IMR-90 (cell line): ENCODE measurements at regions not wholly inside any gene's neighbourhood (a gene's known extent, or its start where the extent isn't known, plus 50 kb on each side); places are given as distances from the start of the nearest gene placed in this dataset.
A peak's percentile ranks its signal among the peaks of the same experiment; 100 is the strongest.

ENCODE experiments used
- ATAC-seq: fragments of 200-7000 bp; cut with Tn5 transposase; 2 replicates; pipeline ENCODE4 v1.9.1; 2020; ENCODE audit warnings: low read depth, mild to moderate bottlenecking, moderate library complexity
- BruUV-seq: library from RNA; stranded (reverse); fragments of 400-500 nt; replicated peaks from 2 replicates; lab custom pipeline; 2021; lab: Mats Ljungman, UMichigan
- CTCF ChIA-PET: fragments of 300-600 bp; formaldehyde crosslinking; extraction: SDS; loops from one replicate; lab custom pipeline; 2021; ENCODE audit warnings: antibody characterized with exemption; lab: Yijun Ruan, JAX
- POLR2A ChIA-PET: fragments of 300-600 bp; sonication (Branson Sonifier 250); formaldehyde crosslinking; loops from one replicate; lab custom pipeline; 2022; ENCODE audit warnings: antibody characterized with exemption; ENCODE audit not compliant: unreplicated experiment; lab: Charles Lee
- DNase-seq: peaks from one replicate; pipeline ENCODE4 v3.0.0; 2013
- H2AFZ ChIP-seq: replicated peaks from 2 replicates; pipeline ENCODE3; 2013; ENCODE audit warnings: low read length, mild to moderate bottlenecking; ENCODE audit not compliant: poor library complexity
- H2AK5ac ChIP-seq: 2 replicates; pipeline ENCODE4 v1.6.1; 2013; ENCODE audit warnings: low read depth, low read length, inconsistent platforms
- H2AK9ac ChIP-seq: replicated peaks from 2 replicates; pipeline ENCODE3; 2013; ENCODE audit warnings: mild to moderate bottlenecking, low read depth, low read length, moderate library complexity; ENCODE audit not compliant: poor library complexity
- H2BK120ac ChIP-seq: 2 replicates; pipeline ENCODE4 v1.6.1; 2013; ENCODE audit warnings: low read depth, low read length, inconsistent platforms
- H2BK15ac ChIP-seq: 3 replicates; pipeline ENCODE4 v1.6.1; 2013; ENCODE audit warnings: low read depth, low read length, inconsistent platforms
- H2BK20ac ChIP-seq: 2 replicates; pipeline ENCODE4 v1.6.1; 2013; ENCODE audit warnings: low read depth, mild to moderate bottlenecking, inconsistent platforms, low read length, moderate library complexity
- H2BK5ac ChIP-seq: 2 replicates; pipeline ENCODE4 v1.6.1; 2013; ENCODE audit warnings: mild to moderate bottlenecking, low read depth, low read length, inconsistent platforms; ENCODE audit not compliant: poor library complexity, severe bottlenecking
- H3K14ac ChIP-seq: replicated peaks from 2 replicates; pipeline ENCODE4 v1.6.1; 2013; ENCODE audit warnings: low read depth, low read length, inconsistent platforms
- H3K18ac ChIP-seq: 2 replicates; pipeline ENCODE4 v1.6.1; 2013; ENCODE audit warnings: low read depth, low read length, control low read depth
- H3K23ac ChIP-seq: 2 replicates; pipeline ENCODE4 v1.6.1; 2013; ENCODE audit warnings: low read depth, low read length, inconsistent platforms
- H3K27ac ChIP-seq: 2 replicates; pipeline ENCODE4 v1.5.1; 2013; ENCODE audit warnings: mild to moderate bottlenecking, control low read depth, low read length; ENCODE audit not compliant: insufficient read depth
- H3K27me3 ChIP-seq: 2 replicates; pipeline ENCODE4 v1.6.1; 2013; ENCODE audit warnings: low read length; ENCODE audit not compliant: control insufficient read depth, insufficient read depth
- H3K36me3 ChIP-seq: 2 replicates; pipeline ENCODE4 v1.6.1; 2013; ENCODE audit warnings: low read length, mixed read lengths; ENCODE audit not compliant: control insufficient read depth, insufficient read depth
- H3K4ac ChIP-seq: 2 replicates; pipeline ENCODE4 v1.6.1; 2013; ENCODE audit warnings: low read depth, low read length, inconsistent platforms
- H3K4me1 ChIP-seq: 2 replicates; pipeline ENCODE4 v1.6.1; 2013; ENCODE audit warnings: low read length, mixed read lengths; ENCODE audit not compliant: control insufficient read depth, insufficient read depth
- H3K4me2 ChIP-seq: 2 replicates; pipeline ENCODE4 v1.6.1; 2013; ENCODE audit warnings: low read depth, mild to moderate bottlenecking, control low read depth, low read length, moderate library complexity
- H3K4me3 ChIP-seq: 2 replicates; pipeline ENCODE4 v1.5.1; 2013; ENCODE audit warnings: low read depth, mild to moderate bottlenecking, control low read depth, low read length, moderate library complexity; ENCODE audit not compliant: insufficient read depth
- H3K56ac ChIP-seq: 2 replicates; pipeline ENCODE4 v1.6.1; 2013; ENCODE audit warnings: low read length, inconsistent platforms; ENCODE audit not compliant: insufficient read depth; ENCODE audit errors: extremely low read depth
- H3K79me1 ChIP-seq, 2 experiments: 2 replicates each; pipeline ENCODE4 v1.6.1; 2013; ENCODE audit warnings: low read length in 2 of 2, inconsistent platforms in 1 of 2, low read depth in 1 of 2
- H3K9ac ChIP-seq: 2 replicates; pipeline ENCODE4 v1.6.1; 2013; ENCODE audit warnings: low read depth, low read length, control low read depth
- H3K9me1 ChIP-seq: 2 replicates; pipeline ENCODE4 v1.6.1; 2013; ENCODE audit warnings: low read length, inconsistent platforms; ENCODE audit not compliant: insufficient read depth
- H3K9me3 ChIP-seq: 2 replicates; pipeline ENCODE4 v1.6.1; 2013; ENCODE audit warnings: low read length; ENCODE audit not compliant: control insufficient read depth, insufficient read depth
- H4K20me1 ChIP-seq: 2 replicates; pipeline ENCODE4 v1.6.1; 2013; ENCODE audit warnings: low read length, inconsistent platforms; ENCODE audit not compliant: insufficient read depth
- H4K5ac ChIP-seq: 2 replicates; pipeline ENCODE4 v1.6.1; 2013; ENCODE audit warnings: mild to moderate bottlenecking, low read depth, low read length, control low read depth
- H4K8ac ChIP-seq, 2 experiments: 2 replicates each; pipeline ENCODE4 v1.6.1; 2013; ENCODE audit warnings: low read depth in 2 of 2, low read length in 2 of 2, control low read depth in 1 of 2, inconsistent platforms in 1 of 2
- H4K91ac ChIP-seq: 2 replicates; pipeline ENCODE4 v1.6.1; 2013; ENCODE audit warnings: low read depth, low read length, inconsistent platforms; ENCODE audit not compliant: insufficient read depth
- BHLHE40 ChIP-seq: fragments of 150-350 bp; IDR thresholded peaks from 2 replicates; pipeline ENCODE4 v1.6.1; 2016; ENCODE audit warnings: mild to moderate bottlenecking, low read depth, low read length
- CHD1 ChIP-seq: IDR thresholded peaks from 2 replicates; pipeline ENCODE4 v1.6.1; 2012; ENCODE audit warnings: low read depth, low read length, improper control_type of control experiment
- CTCF ChIP-seq: conservative IDR thresholded peaks from 2 replicates; pipeline ENCODE4 v1.5.1; 2012; ENCODE audit warnings: mild to moderate bottlenecking, low read depth, low read length, improper control_type of control experiment
- FOS ChIP-seq: fragments of 150-350 bp; IDR thresholded peaks from 2 replicates; pipeline ENCODE4 v1.6.1; 2016; ENCODE audit warnings: low read depth, low read length
- MAFK ChIP-seq: IDR thresholded peaks from 2 replicates; pipeline ENCODE4 v1.6.1; 2012; ENCODE audit warnings: low read depth, low read length, improper control_type of control experiment
- MAZ ChIP-seq: IDR thresholded peaks from 2 replicates; pipeline ENCODE4 v1.6.1; 2012; ENCODE audit warnings: low read depth, mild to moderate bottlenecking, low read length, improper control_type of control experiment, moderate library complexity, borderline replicate concordance
- NFE2L2 ChIP-seq: fragments of 150-350 bp; IDR thresholded peaks from 2 replicates; pipeline ENCODE4 v1.6.1; 2016; ENCODE audit warnings: low read depth, mild to moderate bottlenecking, low read length
- POLR2A ChIP-seq: IDR thresholded peaks from 2 replicates; pipeline ENCODE4 v1.6.1; 2012; ENCODE audit warnings: mild to moderate bottlenecking, low read depth, low read length
- RAD21 ChIP-seq: IDR thresholded peaks from 2 replicates; pipeline ENCODE4 v1.6.1; 2012; ENCODE audit warnings: low read length, improper control_type of control experiment
- RCOR1 ChIP-seq: IDR thresholded peaks from 2 replicates; pipeline ENCODE4 v1.6.1; 2012; ENCODE audit warnings: mild to moderate bottlenecking, low read length, improper control_type of control experiment; ENCODE audit not compliant: insufficient replicate concordance
- SMC3 ChIP-seq: fragments of 150-350 bp; IDR thresholded peaks from 2 replicates; pipeline ENCODE4 v1.6.1; 2016; ENCODE audit warnings: low read depth, mild to moderate bottlenecking, antibody characterized with exemption, low read length, moderate library complexity
- USF2 ChIP-seq: fragments of 150-350 bp; IDR thresholded peaks from 2 replicates; pipeline ENCODE4 v1.6.1; 2017; ENCODE audit warnings: mild to moderate bottlenecking, antibody characterized with exemption, low read length, low read depth
- WGBS, 2 experiments: methylation state at CpG; one replicate each; pipeline versions ENCODE4 v1.1.5 to v1.1.7; 2013; ENCODE audit warnings: missing lambda C conversion rate in 2 of 2; ENCODE audit not compliant: insufficient read length in 1 of 2; ENCODE audit errors: extremely low coverage in 2 of 2; 5-methylcytosine and 5-hydroxymethylcytosine counted together
- dilution Hi-C: fragments of 300-500 bp; cut with HindIII; formaldehyde crosslinking; loops from one replicate; pipeline ENCODE4 v1.14.3; 2018; ENCODE audit warnings: low sequenced_read_pairs; ENCODE audit not compliant: unreplicated experiment
- in situ Hi-C: fragments of 300-500 bp; cut with MboI; formaldehyde crosslinking; loops from 3 replicates; pipeline ENCODE4 v1.14.3; 2019; ENCODE audit warnings: low sequenced_read_pairs, inconsistent platforms, mixed read lengths
- intact Hi-C: fragments of 100-400 bp; cut with micrococcal nuclease; formaldehyde crosslinking; loops from 2 replicates; pipeline ENCODE4 v1.10.0; 2022
- TF ChIP-seq, protein P1 (sequence below): fragments of 150-350 bp; IDR thresholded peaks from 2 replicates; pipeline ENCODE4 v1.6.1; 2016; ENCODE audit warnings: low read depth, mild to moderate bottlenecking, low read length, moderate library complexity, borderline replicate concordance

DNA sequence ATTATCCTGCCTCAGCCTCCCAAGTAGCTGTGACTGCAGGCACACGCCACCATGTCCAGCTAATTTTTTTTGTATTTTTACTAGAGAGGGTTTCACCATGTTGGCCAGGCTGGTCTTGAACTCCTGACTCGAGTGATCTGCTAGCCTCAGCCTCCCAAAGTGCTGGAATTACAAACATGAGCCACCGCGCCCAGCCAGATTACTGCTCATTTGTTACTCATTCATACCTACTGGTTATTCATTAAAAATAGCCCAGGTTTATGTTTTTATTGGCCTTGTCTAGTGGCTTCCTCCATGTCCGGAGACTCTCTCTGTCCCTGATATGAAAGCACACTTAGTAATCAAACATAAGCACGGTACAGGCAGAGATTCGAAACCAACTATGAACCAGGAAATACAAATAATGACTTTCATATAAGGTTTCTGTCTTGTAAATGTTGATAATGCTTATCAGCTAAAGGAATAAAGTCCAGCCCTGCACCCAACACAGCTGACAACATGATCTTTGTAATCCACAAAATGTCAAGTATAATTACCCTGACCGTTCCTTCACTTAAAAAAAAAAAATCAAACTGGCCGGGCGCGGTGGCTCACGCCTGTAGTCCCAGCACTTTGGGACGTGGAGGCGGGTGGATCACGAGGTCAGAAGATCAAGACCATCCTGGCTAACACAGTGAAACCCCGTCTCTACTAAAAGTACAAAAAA is 50.4 kb upstream of the CXADR start:
- Histone ChIP-seq H2AFZ (no peak overlapping the region), H3K27ac (no peak overlapping the region)
- WGBS, 2 experiments, result no CpG with 5 or more reads among the region's 16 CpGs

More for the DNA sequence above, 50.4 kb upstream of the CXADR start:
- no peak overlapping the region for H2AK9ac ChIP-seq
- H3K9me3 ChIP-seq, result no peaks in the 10 kb centered on the region
- no TSS peak for BruUV-seq
- H2BK120ac ChIP-seq, result peak overlapping the region; percentile 6; the same call in 1 of the 2 replicates
- H3K14ac ChIP-seq, result peak overlapping the region; percentile 14; the same call in 1 of the 2 replicates
- no peak overlapping the region; the same call in 1 of the 2 replicates for H3K56ac ChIP-seq
- ATAC-seq (no peak), DNase-seq (peak; percentile 42)
- no peak overlapping the region for H3K4me3 ChIP-seq
- H3K9me1 ChIP-seq, result no peaks in the 10 kb centered on the region
- dilution Hi-C loops, result no loop called here
- no peaks in the 10 kb centered on the region for H3K79me1 ChIP-seq
- ChIA-PET POLR2A (no interaction called here), CTCF (no interaction called here)
- H4K8ac ChIP-seq, result peak overlapping the region in 1 of 2 experiments; percentile 28; a peak in 2 of 4 replicates
- H2BK20ac ChIP-seq, result peak overlapping the region; percentile 37; the same call in 1 of the 2 replicates
- no peaks in the 10 kb centered on the region for H3K36me3 ChIP-seq
- peak overlapping the region; percentile 37; the same call in 1 of the 2 replicates for H3K18ac ChIP-seq
- H3K4ac ChIP-seq, result peak overlapping the region; percentile 45; the same call in 1 of the 2 replicates
- H2AK5ac ChIP-seq, result 0 out of 2 replicates have a peak overlapping the region, but pooled peaks have one; percentile 43
- H4K20me1 ChIP-seq, result no peaks in the 10 kb centered on the region
- intact Hi-C loops, result loop anchor here (10.0 kb wide), 1 partner anchor 142 kb away; no protein-coding TSS in a partner anchor
- H3K27me3 ChIP-seq, result no peaks in the 10 kb centered on the region
- no peak for TF ChIP-seq POLR2A
- TF ChIP-seq, protein P1, sequence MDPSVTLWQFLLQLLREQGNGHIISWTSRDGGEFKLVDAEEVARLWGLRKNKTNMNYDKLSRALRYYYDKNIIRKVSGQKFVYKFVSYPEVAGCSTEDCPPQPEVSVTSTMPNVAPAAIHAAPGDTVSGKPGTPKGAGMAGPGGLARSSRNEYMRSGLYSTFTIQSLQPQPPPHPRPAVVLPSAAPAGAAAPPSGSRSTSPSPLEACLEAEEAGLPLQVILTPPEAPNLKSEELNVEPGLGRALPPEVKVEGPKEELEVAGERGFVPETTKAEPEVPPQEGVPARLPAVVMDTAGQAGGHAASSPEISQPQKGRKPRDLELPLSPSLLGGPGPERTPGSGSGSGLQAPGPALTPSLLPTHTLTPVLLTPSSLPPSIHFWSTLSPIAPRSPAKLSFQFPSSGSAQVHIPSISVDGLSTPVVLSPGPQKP, result no peak
- TF ChIP-seq RCOR1, result no peak
- TF ChIP-seq NFE2L2, result no peak
- no peak for TF ChIP-seq CTCF
- no peak for TF ChIP-seq FOS
- no peak for TF ChIP-seq RAD21
- TF ChIP-seq MAFK, result no peak
- TF ChIP-seq MAZ, result no peak
- TF ChIP-seq BHLHE40, result no peak
- no peak for TF ChIP-seq SMC3
- TF ChIP-seq USF2, result no peak
- TF ChIP-seq CHD1, result no peak
- H2BK5ac ChIP-seq, result peak overlapping the region; percentile 60
- peak overlapping the region; percentile 49; the same call in 1 of the 3 replicates for H2BK15ac ChIP-seq
- in situ Hi-C loops, result loop anchor here (25.0 kb wide), 2 partner anchors 375 to 900 kb away; no protein-coding TSS in a partner anchor
- H4K5ac ChIP-seq, result no peak overlapping the region
- no peak overlapping the region for H3K4me2 ChIP-seq
- H4K91ac ChIP-seq, result no peak overlapping the region
- no peak overlapping the region for H3K9ac ChIP-seq
- peaks cover 8% of the 10 kb centered on the region; the same call in 1 of the 2 replicates for H3K4me1 ChIP-seq
- no peak overlapping the region for H3K23ac ChIP-seq
